ENCODE measurements at regions not wholly inside any gene's neighbourhood (a gene's known extent, or its start where the extent isn't known, plus 50 kb on each side); places are given as distances from the start of the nearest gene placed in this dataset.

- no peak overlapping the region for H3K27ac Mint-ChIP-seq (ENCODE audit: unreplicated experiment)
- TF ChIP-seq, protein P1, sequence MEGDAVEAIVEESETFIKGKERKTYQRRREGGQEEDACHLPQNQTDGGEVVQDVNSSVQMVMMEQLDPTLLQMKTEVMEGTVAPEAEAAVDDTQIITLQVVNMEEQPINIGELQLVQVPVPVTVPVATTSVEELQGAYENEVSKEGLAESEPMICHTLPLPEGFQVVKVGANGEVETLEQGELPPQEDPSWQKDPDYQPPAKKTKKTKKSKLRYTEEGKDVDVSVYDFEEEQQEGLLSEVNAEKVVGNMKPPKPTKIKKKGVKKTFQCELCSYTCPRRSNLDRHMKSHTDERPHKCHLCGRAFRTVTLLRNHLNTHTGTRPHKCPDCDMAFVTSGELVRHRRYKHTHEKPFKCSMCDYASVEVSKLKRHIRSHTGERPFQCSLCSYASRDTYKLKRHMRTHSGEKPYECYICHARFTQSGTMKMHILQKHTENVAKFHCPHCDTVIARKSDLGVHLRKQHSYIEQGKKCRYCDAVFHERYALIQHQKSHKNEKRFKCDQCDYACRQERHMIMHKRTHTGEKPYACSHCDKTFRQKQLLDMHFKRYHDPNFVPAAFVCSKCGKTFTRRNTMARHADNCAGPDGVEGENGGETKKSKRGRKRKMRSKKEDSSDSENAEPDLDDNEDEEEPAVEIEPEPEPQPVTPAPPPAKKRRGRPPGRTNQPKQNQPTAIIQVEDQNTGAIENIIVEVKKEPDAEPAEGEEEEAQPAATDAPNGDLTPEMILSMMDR (IDR thresholded peaks at IDR 0.05): no peak
- DNase-seq (ENCODE audit: extremely low spot score, unreplicated experiment): no peak
- no peaks in the 10 kb centered on the region for H3K9me3 Mint-ChIP-seq (ENCODE audit: unreplicated experiment)
- no peaks in the 10 kb centered on the region for H3K36me3 Mint-ChIP-seq (ENCODE audit: unreplicated experiment)
- no peak overlapping the region for H3K4me3 Mint-ChIP-seq (ENCODE audit: unreplicated experiment)
- no peaks in the 10 kb centered on the region for H3K4me1 Mint-ChIP-seq (ENCODE audit: unreplicated experiment)
- no peaks in the 10 kb centered on the region for H3K27me3 Mint-ChIP-seq (ENCODE audit: unreplicated experiment)
Measured at GRCh38 chr16:63287401-63287800, 1251.2 kb upstream of the CDH8 start.

- H3K4me1 Mint-ChIP-seq (ENCODE audit: unreplicated experiment): no peaks in the 10 kb centered on the region
- H3K27me3 Mint-ChIP-seq (ENCODE audit: unreplicated experiment): no peaks in the 10 kb centered on the region
- TF ChIP-seq, protein P1 (IDR thresholded peaks at IDR 0.05): no peak
- no peaks in the 10 kb centered on the region for H3K9me3 Mint-ChIP-seq (ENCODE audit: unreplicated experiment)
- H3K36me3 Mint-ChIP-seq (ENCODE audit: unreplicated experiment): no peaks in the 10 kb centered on the region
- no peak for DNase-seq (ENCODE audit: extremely low spot score, unreplicated experiment)
- H3K27ac Mint-ChIP-seq (ENCODE audit: unreplicated experiment): no peak overlapping the region
- H3K4me3 Mint-ChIP-seq (ENCODE audit: unreplicated experiment): no peak overlapping the region
Measured at GRCh38 chr16:63283721-63284120, 1247.5 kb upstream of the CDH8 start.

DNA sequence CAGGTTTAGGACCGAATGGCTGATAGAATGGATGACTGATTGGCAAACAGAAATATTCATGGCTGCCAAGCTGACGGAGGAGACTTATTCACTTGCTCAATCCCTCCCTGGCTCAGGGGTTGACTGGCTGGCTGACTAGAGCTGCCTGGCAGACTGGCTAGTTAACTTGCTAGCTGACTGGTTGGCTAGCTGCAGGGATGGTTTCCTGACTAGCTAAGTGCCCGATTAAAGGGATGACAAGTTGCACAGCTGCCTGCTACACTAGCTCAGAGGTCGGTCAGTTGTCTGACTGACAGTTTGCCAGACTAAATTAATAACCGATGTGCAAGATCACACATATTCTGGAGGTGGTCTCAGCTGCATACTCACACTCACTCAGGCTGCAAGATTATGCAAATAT is 1208.4 kb upstream of the CDH8 start:
- TF ChIP-seq, protein P1 (IDR thresholded peaks at IDR 0.05): no peak
- no peak overlapping the region for H3K4me3 Mint-ChIP-seq (ENCODE audit: unreplicated experiment)
- H3K27ac Mint-ChIP-seq (ENCODE audit: unreplicated experiment): no peak overlapping the region
- H3K36me3 Mint-ChIP-seq (ENCODE audit: unreplicated experiment): no peaks in the 10 kb centered on the region
- no peaks in the 10 kb centered on the region for H3K9me3 Mint-ChIP-seq (ENCODE audit: unreplicated experiment)
- H3K27me3 Mint-ChIP-seq (ENCODE audit: unreplicated experiment): no peaks in the 10 kb centered on the region
- H3K4me1 Mint-ChIP-seq (ENCODE audit: unreplicated experiment): no peaks in the 10 kb centered on the region
- DNase-seq (ENCODE audit: extremely low spot score, unreplicated experiment): no peak

DNA sequence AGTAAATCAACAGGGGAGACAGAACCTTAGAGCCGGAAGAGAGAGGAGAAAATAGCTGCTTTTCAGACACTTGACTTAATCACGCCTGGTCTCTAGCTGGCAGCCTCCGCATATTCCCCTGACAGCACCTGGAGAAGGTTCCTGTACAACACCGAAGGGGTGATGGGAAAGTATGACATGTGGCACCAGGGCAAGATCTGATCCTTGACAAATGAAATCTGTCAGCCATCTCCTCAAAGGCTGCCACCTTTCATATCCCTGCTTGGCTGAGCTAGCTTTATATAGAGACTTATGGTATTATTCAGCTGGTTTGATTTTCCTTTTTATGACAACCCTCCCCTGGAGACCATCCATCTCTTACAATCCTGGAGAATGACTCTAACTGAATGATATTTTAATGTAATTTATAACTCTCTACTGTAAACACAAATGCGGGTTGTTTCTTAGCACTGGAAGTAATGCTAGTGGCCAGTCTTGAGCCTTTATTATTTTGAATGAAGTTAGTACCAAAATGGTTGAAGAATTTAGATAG is 1205.3 kb upstream of the CDH8 start:
- no peak for DNase-seq (ENCODE audit: extremely low spot score, unreplicated experiment)
- H3K4me3 Mint-ChIP-seq (ENCODE audit: unreplicated experiment): no peak overlapping the region
- no peaks in the 10 kb centered on the region for H3K9me3 Mint-ChIP-seq (ENCODE audit: unreplicated experiment)
- H3K27ac Mint-ChIP-seq (ENCODE audit: unreplicated experiment): no peak overlapping the region
- no peaks in the 10 kb centered on the region for H3K36me3 Mint-ChIP-seq (ENCODE audit: unreplicated experiment)
- TF ChIP-seq, protein P1 (IDR thresholded peaks at IDR 0.05): no peak
- H3K4me1 Mint-ChIP-seq (ENCODE audit: unreplicated experiment): no peaks in the 10 kb centered on the region
- H3K27me3 Mint-ChIP-seq (ENCODE audit: unreplicated experiment): no peaks in the 10 kb centered on the region

GRCh38 chr16:63239065-63239570 is 1202.9 kb upstream of the CDH8 start:
- Mint-ChIP-seq H3K4me3 (ENCODE audit: unreplicated experiment) (no peak overlapping the region), H3K9me3 (ENCODE audit: unreplicated experiment) (peaks cover 5% of the 10 kb centered on the region), H3K36me3 (ENCODE audit: unreplicated experiment) (no peaks in the 10 kb centered on the region), H3K27me3 (ENCODE audit: unreplicated experiment) (no peaks in the 10 kb centered on the region), H3K4me1 (ENCODE audit: unreplicated experiment) (no peaks in the 10 kb centered on the region), H3K27ac (ENCODE audit: unreplicated experiment) (no peak overlapping the region)
- DNase-seq (ENCODE audit: extremely low spot score, unreplicated experiment): no peak
- TF ChIP-seq, protein P1 (IDR thresholded peaks at IDR 0.05): no peak
